ENCODE measurements at regions not wholly inside any gene's neighbourhood (a gene's known extent, or its start where the extent isn't known, plus 50 kb on each side); places are given as distances from the start of the nearest gene placed in this dataset.

GRCh38 chr6:104621396-104621795, 238.3 kb downstream of the HACE1 start:
- CTCF ChIA-PET (ENCODE audit: low intra/inter-chr PET ratio, low total read pairs) = no interaction called here
- no peak for ATAC-seq

DNA sequence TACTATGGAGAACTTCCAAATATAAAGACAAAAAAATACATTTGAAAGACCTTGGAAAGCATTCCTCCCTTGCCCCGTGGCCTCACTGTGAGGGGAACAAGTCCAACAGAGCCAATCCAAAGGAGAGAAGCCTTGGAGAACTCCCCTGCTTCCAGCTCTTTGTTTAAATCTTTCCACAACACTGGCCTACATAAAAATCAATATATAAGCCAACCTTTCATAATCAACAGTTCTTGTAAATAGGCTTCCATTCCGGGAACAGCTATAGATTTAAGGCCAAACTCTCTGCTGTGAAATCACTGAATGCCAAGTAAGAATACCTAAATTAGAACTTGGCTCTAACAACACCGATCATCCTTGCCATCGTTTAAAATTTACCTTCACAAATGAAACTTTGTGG, 242.1 kb downstream of the HACE1 start:
- Histone ChIP-seq H3K4me3 (replicated peaks in 1 of 3; ENCODE audit: insufficient read depth in 1 of 3, low read depth in 2 of 3, low read length in 3 of 3) (no peak overlapping the region), H3K9me3 (ENCODE audit: low read length) (no peaks in the 10 kb centered on the region), H3K4me2 (ENCODE audit: low read depth, low read length) (no peak overlapping the region), H3K27ac (ENCODE audit: extremely low read length, insufficient read depth, low read length) (no peak overlapping the region), H3K9ac (ENCODE audit: insufficient read depth, low read depth, low read length) (no peak overlapping the region), H3K4me1 (ENCODE audit: insufficient read depth, low read length) (peaks cover 7% of the 10 kb centered on the region; the same call in 1 of the 2 replicates), H3K79me2 (ENCODE audit: insufficient read depth, low read length) (no peaks in the 10 kb centered on the region), H3K27me3 (ENCODE audit: control insufficient read depth in 1 of 2, insufficient read depth in 2 of 2, low read length in 2 of 2) (no peaks in the 10 kb centered on the region; a peak in 1 of 5 replicates), H2AFZ (ENCODE audit: low read length) (no peak overlapping the region), H3K36me3 (replicated peaks in 1 of 2; ENCODE audit: control insufficient read depth in 1 of 2, insufficient read depth in 2 of 2, low read length in 2 of 2) (no peaks in the 10 kb centered on the region), H4K20me1 (ENCODE audit: insufficient read depth, low read length) (no peaks in the 10 kb centered on the region)
- CTCF ChIA-PET (ENCODE audit: low intra/inter-chr PET ratio, low total read pairs) = no interaction called here
- BruUV-seq (replicated peaks) = no TSS peak
- in situ Hi-C loops (cut with HindIII; ENCODE audit: extremely low pct_ligation_motif_present, low pct_unique_long_range_greater_than_20kb) (no loop called here), intact Hi-C loops (cut with micrococcal nuclease; ENCODE audit: unreplicated experiment) (no loop called here)
- POLR2A ChIA-PET = no interaction called here
- DNase-seq (ENCODE audit: low spot score) (no peak), FAIRE-seq (no peak), ATAC-seq (no peak)
- 26% methylated on average over 4 of the region's 4 CpGs for WGBS (ENCODE audit: low lambda C conversion rate)
- TF ChIP-seq RCOR2 (CRISPR knock-in tag; IDR thresholded peaks at IDR 0.05) (no peak), ZNF616 (CRISPR knock-in tag; IDR thresholded peaks at IDR 0.05; ENCODE audit: low read depth) (no peak), NCOA2 (CRISPR knock-in tag; IDR thresholded peaks at IDR 0.05) (no peak), ZNF761 (CRISPR knock-in tag; conservative IDR thresholded peaks at IDR 0.05) (no peak), ZFP41 (CRISPR knock-in tag; IDR thresholded peaks at IDR 0.05; ENCODE audit: borderline replicate concordance) (no peak), PHF21A (CRISPR knock-in tag; IDR thresholded peaks at IDR 0.05) (no peak), WIZ (CRISPR knock-in tag; IDR thresholded peaks at IDR 0.05) (no peak), RNF219 (CRISPR knock-in tag; IDR thresholded peaks at IDR 0.05) (no peak), SRSF4 (IDR thresholded peaks at IDR 0.05; ENCODE audit: low read depth, low read length, poor library complexity, severe bottlenecking) (no peak)
- TF ChIP-seq, protein P1, sequence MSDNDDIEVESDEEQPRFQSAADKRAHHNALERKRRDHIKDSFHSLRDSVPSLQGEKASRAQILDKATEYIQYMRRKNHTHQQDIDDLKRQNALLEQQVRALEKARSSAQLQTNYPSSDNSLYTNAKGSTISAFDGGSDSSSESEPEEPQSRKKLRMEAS (IDR thresholded peaks at IDR 0.05) = no peak

More at GRCh38 chr6:104621396-104621795, 238.3 kb downstream of the HACE1 start:
- Histone ChIP-seq H4K20me1 (ENCODE audit: insufficient read depth, low read length) (no peaks in the 10 kb centered on the region), H3K4me3 (replicated peaks in 1 of 3; ENCODE audit: insufficient read depth in 1 of 3, low read depth in 2 of 3, low read length in 3 of 3) (no peak overlapping the region), H3K36me3 (replicated peaks in 1 of 2; ENCODE audit: control insufficient read depth in 1 of 2, insufficient read depth in 2 of 2, low read length in 2 of 2) (no peaks in the 10 kb centered on the region), H3K27me3 (ENCODE audit: control insufficient read depth in 1 of 2, insufficient read depth in 2 of 2, low read length in 2 of 2) (no peaks in the 10 kb centered on the region), H3K9me3 (ENCODE audit: low read length) (no peaks in the 10 kb centered on the region), H2AFZ (ENCODE audit: low read length) (no peak overlapping the region), H3K27ac (ENCODE audit: extremely low read length, insufficient read depth, low read length) (no peak overlapping the region), H3K79me2 (ENCODE audit: insufficient read depth, low read length) (no peaks in the 10 kb centered on the region), H3K4me1 (ENCODE audit: insufficient read depth, low read length) (no peaks in the 10 kb centered on the region), H3K4me2 (ENCODE audit: low read depth, low read length) (no peak overlapping the region), H3K9ac (ENCODE audit: insufficient read depth, low read depth, low read length) (no peak overlapping the region)
- no TSS peak for BruUV-seq (replicated peaks)
- 1% methylated on average over 2 of the region's 2 CpGs for WGBS (ENCODE audit: low lambda C conversion rate)
- intact Hi-C loops (cut with micrococcal nuclease; ENCODE audit: unreplicated experiment) = no loop called here
- DNase-seq (ENCODE audit: low spot score) (no peak), FAIRE-seq (no peak)
- POLR2A ChIA-PET = no interaction called here
- in situ Hi-C loops (cut with HindIII; ENCODE audit: extremely low pct_ligation_motif_present, low pct_unique_long_range_greater_than_20kb) = no loop called here
- TF ChIP-seq XBP1 (CRISPR knock-in tag; IDR thresholded peaks at IDR 0.05) (no peak), ZNF232 (CRISPR knock-in tag; IDR thresholded peaks at IDR 0.05; ENCODE audit: borderline replicate concordance) (no peak), GLI4 (CRISPR knock-in tag; IDR thresholded peaks at IDR 0.05; ENCODE audit: borderline replicate concordance) (no peak), KDM6A (CRISPR knock-in tag; IDR thresholded peaks at IDR 0.05; ENCODE audit: low read depth) (no peak), ZFP41 (CRISPR knock-in tag; IDR thresholded peaks at IDR 0.05; ENCODE audit: borderline replicate concordance) (no peak), ZNF256 (CRISPR knock-in tag; conservative IDR thresholded peaks at IDR 0.05) (no peak), TERF1 (CRISPR knock-in tag; IDR thresholded peaks at IDR 0.05) (no peak)
- TF ChIP-seq, protein P2, sequence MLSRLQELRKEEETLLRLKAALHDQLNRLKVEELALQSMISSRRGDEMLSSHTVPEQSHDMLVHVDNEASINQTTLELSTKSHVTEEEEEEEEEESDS (CRISPR knock-in tag; IDR thresholded peaks at IDR 0.05; ENCODE audit: borderline replicate concordance) = no peak

Measured in HepG2 (cell line).